ENCODE measurements at regions not wholly inside any gene's neighbourhood (a gene's known extent, or its start where the extent isn't known, plus 50 kb on each side); places are given as distances from the start of the nearest gene placed in this dataset.
A peak's percentile ranks its signal among the peaks of the same experiment; 100 is the strongest.

- TF ChIP-seq CTCF (IDR thresholded peaks at IDR 0.05) = peak in 3 of 6 experiments; percentile 22 to 54 (median 36)
- TF ChIP-seq POLR2A (IDR thresholded peaks at IDR 0.05) = no peak
Observed at GRCh38 chr7:25820432-25821040, 331.5 kb upstream of the NFE2L3 start.

Data from Peyer's patch (tissue), 4 donors.